ENCODE measurements at regions not wholly inside any gene's neighbourhood (a gene's known extent, or its start where the extent isn't known, plus 50 kb on each side); places are given as distances from the start of the nearest gene placed in this dataset.
"Not testable (repeated sequence)": the region's sequence is repeated elsewhere in the genome, so short reads cannot be mapped to it uniquely, and the experiment has no call there.

DNA sequence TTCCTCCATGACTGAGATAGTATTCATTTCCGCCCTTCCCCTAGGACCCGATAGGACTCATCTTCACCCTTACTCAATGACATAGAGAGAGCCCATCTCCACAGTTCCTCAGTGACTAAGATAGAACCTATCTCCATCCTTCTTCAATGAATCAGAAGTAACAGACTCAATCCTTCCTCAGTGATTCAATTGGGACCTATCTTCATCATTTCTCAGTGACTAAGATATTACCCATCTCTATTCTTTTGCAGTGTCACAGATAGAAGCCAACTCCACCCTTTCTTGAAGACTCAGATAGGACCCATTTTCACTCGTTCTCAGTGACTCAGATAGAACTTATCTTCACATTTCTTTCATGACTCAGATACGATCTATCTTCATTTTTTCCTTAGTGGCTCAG lies 164.6 kb downstream of the FBXO4 start:
- no peaks in the 10 kb centered on the region for H3K36me3 ChIP-seq
- no peaks in the 10 kb centered on the region for H3K27me3 ChIP-seq
- H3K4me3 ChIP-seq: no peak overlapping the region
- DNase-seq: no peak
- WGBS (ENCODE audit: insufficient coverage, low coverage, low lambda C conversion rate, missing lambda C conversion rate): 41% methylated on average over 2 of the region's 4 CpGs
- H3K4me1 ChIP-seq: no peaks in the 10 kb centered on the region
- no peak overlapping the region for H3K27ac ChIP-seq
- ATAC-seq: no peak
- no peaks in the 10 kb centered on the region for H3K9me3 ChIP-seq
- TF ChIP-seq, protein P1, sequence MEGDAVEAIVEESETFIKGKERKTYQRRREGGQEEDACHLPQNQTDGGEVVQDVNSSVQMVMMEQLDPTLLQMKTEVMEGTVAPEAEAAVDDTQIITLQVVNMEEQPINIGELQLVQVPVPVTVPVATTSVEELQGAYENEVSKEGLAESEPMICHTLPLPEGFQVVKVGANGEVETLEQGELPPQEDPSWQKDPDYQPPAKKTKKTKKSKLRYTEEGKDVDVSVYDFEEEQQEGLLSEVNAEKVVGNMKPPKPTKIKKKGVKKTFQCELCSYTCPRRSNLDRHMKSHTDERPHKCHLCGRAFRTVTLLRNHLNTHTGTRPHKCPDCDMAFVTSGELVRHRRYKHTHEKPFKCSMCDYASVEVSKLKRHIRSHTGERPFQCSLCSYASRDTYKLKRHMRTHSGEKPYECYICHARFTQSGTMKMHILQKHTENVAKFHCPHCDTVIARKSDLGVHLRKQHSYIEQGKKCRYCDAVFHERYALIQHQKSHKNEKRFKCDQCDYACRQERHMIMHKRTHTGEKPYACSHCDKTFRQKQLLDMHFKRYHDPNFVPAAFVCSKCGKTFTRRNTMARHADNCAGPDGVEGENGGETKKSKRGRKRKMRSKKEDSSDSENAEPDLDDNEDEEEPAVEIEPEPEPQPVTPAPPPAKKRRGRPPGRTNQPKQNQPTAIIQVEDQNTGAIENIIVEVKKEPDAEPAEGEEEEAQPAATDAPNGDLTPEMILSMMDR (IDR thresholded peaks at IDR 0.05): no peak
- intact Hi-C loops (cut with DNase I): no loop called here

DNA sequence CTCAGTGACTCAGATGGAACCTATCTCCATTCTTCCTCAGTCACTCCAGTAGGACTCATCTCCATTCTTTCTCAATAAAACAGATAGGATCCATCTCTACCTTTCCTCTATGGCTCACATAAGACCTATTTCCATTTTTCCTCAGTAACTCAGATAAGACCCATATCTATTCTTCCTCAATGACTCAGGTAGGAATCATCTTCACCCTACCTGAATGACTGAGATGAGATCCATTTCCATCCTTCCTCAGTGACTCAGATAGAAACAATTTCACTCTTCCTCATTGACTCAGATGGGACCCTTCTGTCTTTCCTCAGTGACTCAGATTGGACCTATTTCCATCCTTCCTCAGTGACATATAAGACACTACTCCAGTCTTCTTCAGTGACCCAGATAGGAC lies 165.1 kb downstream of the FBXO4 start:
- H3K4me1 ChIP-seq: no peaks in the 10 kb centered on the region
- no peak for DNase-seq
- no peaks in the 10 kb centered on the region for H3K27me3 ChIP-seq
- no peak for ATAC-seq
- no peak for TF ChIP-seq POLR2A (IDR thresholded peaks at IDR 0.05)
- TF ChIP-seq, protein P1 (IDR thresholded peaks at IDR 0.05): no peak
- H3K27ac ChIP-seq: no peak overlapping the region
- no peaks in the 10 kb centered on the region for H3K36me3 ChIP-seq
- intact Hi-C loops (cut with DNase I): no loop called here
- H3K4me3 ChIP-seq: no peak overlapping the region
- H3K9me3 ChIP-seq: no peaks in the 10 kb centered on the region

DNA sequence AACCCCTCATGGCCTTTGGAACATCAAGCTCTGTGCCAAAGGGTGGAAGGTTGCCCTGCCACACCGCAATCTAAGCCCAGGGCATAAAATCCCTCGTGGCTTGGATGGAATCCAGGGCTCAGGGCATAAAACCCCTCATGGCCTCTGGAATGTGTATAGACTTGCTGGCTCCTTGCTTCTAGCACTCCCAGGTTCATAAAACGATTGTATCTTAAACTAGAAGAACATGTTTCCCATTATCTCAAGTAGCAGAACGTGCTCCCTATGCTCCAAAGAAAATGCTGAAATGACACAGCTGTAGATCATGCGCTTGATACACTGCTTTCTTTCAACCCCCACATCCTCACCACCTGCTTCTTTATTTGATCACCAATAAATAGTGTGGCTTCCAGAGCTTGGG lies 174.8 kb downstream of the FBXO4 start:
- DNase-seq; H3K27ac ChIP-seq; H3K27me3 ChIP-seq; H3K4me1 ChIP-seq; ATAC-seq; H3K4me3 ChIP-seq; intact Hi-C loops (cut with DNase I); H3K9me3 ChIP-seq; H3K36me3 ChIP-seq: not testable (repeated sequence)
- 52% methylated on average over 4 of the region's 5 CpGs for WGBS (ENCODE audit: insufficient coverage, low coverage, low lambda C conversion rate, missing lambda C conversion rate)

DNA sequence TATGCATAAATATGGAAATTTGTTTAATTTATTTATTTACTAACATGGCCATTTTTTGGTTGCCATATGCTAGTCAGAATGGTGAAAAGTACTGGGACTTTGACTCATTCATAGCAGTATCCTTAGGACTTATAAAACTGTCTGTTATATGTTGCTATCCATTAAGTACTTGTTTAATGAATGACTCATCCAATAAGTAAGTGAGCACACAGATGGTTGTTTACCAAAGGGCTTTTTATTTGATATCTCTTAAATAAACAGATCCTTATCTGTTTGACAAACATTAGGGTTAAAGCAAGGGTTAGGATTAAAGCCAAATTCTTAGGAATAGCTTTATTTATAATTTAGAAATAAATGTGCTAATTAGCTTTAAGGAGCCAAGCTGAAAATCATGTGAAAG lies 183.4 kb downstream of the FBXO4 start:
- TF ChIP-seq, protein P1 (IDR thresholded peaks at IDR 0.05): no peak
- no peak for TF ChIP-seq POLR2A (IDR thresholded peaks at IDR 0.05)

DNA sequence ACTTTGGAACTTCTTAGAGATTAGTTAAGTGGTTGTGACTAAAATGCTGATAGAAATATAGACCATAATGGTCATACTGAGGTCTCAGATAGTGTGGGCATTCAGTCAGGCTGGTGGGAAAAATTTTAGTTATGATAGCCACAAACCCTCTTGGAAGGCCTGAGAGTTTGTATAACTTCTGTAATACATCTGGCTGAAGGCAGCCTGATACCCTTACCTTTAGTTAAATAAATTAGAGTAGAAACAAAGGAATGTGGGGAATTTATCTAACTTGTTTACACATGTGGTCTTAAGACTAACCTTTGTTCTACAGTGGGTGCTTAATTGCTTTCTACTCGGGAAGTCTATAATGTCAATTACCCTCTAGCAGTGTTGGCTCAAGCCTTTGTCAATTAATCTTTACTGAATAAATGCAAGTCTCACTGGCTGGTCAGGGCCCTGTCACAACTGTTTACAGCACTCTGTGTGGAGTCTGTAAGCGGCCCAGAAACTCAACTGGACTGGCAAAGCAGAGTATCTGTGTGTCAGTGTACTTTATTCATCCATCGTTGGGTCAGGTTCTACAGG lies 184.0 kb downstream of the FBXO4 start:
- no peak overlapping the region for H3K4me3 ChIP-seq
- intact Hi-C loops (cut with DNase I): no loop called here
- H3K4me1 ChIP-seq: peaks cover 0 to 7% (median 0%) of the 10 kb centered on the region in 4 donors
- H3K36me3 ChIP-seq: no peaks in the 10 kb centered on the region
- H3K9me3 ChIP-seq: no peaks in the 10 kb centered on the region
- 63% methylated on average over 3 of the region's 3 CpGs for WGBS (ENCODE audit: insufficient coverage, low coverage, low lambda C conversion rate, missing lambda C conversion rate)
- TF ChIP-seq, protein P1 (IDR thresholded peaks at IDR 0.05): no peak
- no peak for TF ChIP-seq POLR2A (IDR thresholded peaks at IDR 0.05)
- H3K27ac ChIP-seq: no peak overlapping the region
- no peaks in the 10 kb centered on the region for H3K27me3 ChIP-seq
- DNase-seq (no peak), ATAC-seq (no peak)

More for the DNA sequence above, 183.4 kb downstream of the FBXO4 start:
- intact Hi-C loops (cut with DNase I): no loop called here
- DNase-seq (no peak), ATAC-seq (peak; percentile 52 to 96 (median 80))
- Histone ChIP-seq H3K27ac (no peak overlapping the region), H3K9me3 (no peaks in the 10 kb centered on the region), H3K36me3 (no peaks in the 10 kb centered on the region), H3K27me3 (no peaks in the 10 kb centered on the region), H3K4me1 (peaks cover 0 to 7% (median 0%) of the 10 kb centered on the region in 4 donors), H3K4me3 (no peak overlapping the region)

DNA sequence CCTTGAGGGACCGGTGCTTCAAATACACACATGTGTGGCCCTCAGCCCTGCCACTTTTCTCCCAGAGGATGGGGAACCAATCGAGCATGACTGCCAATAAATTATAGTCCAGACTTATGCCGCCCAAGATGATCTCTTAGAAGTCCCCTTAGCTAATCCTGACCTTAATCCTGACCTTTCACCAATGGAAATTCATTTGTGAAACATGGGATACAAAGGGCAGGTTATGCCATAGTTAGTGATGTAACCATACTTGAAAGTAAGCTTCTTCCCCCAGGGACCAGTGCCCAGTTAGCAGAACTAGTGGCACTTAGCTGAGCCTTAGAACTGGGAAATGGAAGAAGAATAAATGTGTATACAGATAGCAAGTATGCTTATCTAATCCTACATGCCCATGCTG lies 190.6 kb downstream of the FBXO4 start:
- H3K27ac ChIP-seq; H3K36me3 ChIP-seq; H3K4me3 ChIP-seq; DNase-seq; H3K27me3 ChIP-seq; H3K9me3 ChIP-seq; H3K4me1 ChIP-seq; intact Hi-C loops (cut with DNase I): not testable (repeated sequence)
- ATAC-seq: peak in 2 of 4 donors; percentile 31 to 37
- WGBS (ENCODE audit: insufficient coverage, low coverage, low lambda C conversion rate, missing lambda C conversion rate): 45% methylated on average over 2 of the region's 3 CpGs
